ENCODE measurements at regions not wholly inside any gene's neighbourhood (a gene's known extent, or its start where the extent isn't known, plus 50 kb on each side); places are given as distances from the start of the nearest gene placed in this dataset.

GRCh38 chr12:24175929-24176328, 226.5 kb upstream of the SOX5 start:
- no peaks in the 10 kb centered on the region for H3K9me3 ChIP-seq
- TF ChIP-seq POLR2A (IDR thresholded peaks at IDR 0.05) (no peak), CTCF (IDR thresholded peaks at IDR 0.05) (no peak), POLR2AphosphoS5 (IDR thresholded peaks at IDR 0.05) (no peak)
- no peaks in the 10 kb centered on the region for H3K4me1 ChIP-seq
- H3K27ac ChIP-seq, result no peak overlapping the region
- no peak for DNase-seq (ENCODE audit: low spot score in 2 of 2)
- no peaks in the 10 kb centered on the region for H3K36me3 ChIP-seq
- intact Hi-C loops (cut with DNase I; ENCODE audit: low total_unique reads), result loop anchor here (10.0 kb wide), 1 partner anchor 169 kb away; no protein-coding TSS in a partner anchor
- no peak overlapping the region for H3K4me3 ChIP-seq
- H3K27me3 ChIP-seq, result no peaks in the 10 kb centered on the region

- Histone ChIP-seq H3K27me3 (no peaks in the 10 kb centered on the region), H3K4me3 (no peak overlapping the region), H3K9me3 (no peaks in the 10 kb centered on the region), H3K27ac (no peak overlapping the region), H3K4me1 (no peaks in the 10 kb centered on the region), H3K36me3 (no peaks in the 10 kb centered on the region)
- no peak for TF ChIP-seq CTCF (IDR thresholded peaks at IDR 0.05)
- no peak for TF ChIP-seq POLR2AphosphoS5 (IDR thresholded peaks at IDR 0.05)
- TF ChIP-seq POLR2A (IDR thresholded peaks at IDR 0.05), result no peak
- DNase-seq (ENCODE audit: low spot score in 2 of 2), result no peak
- intact Hi-C loops (cut with DNase I; ENCODE audit: low total_unique reads), result loop anchor here (10.0 kb wide), 1 partner anchor 170 kb away; no protein-coding TSS in a partner anchor
Observed at GRCh38 chr12:24175284-24175683, 225.8 kb upstream of the SOX5 start.

- H3K27me3 ChIP-seq, result no peaks in the 10 kb centered on the region
- no peak for DNase-seq (ENCODE audit: low spot score in 2 of 2)
- no peak overlapping the region for H3K27ac ChIP-seq
- TF ChIP-seq POLR2AphosphoS5 (IDR thresholded peaks at IDR 0.05), result no peak
- TF ChIP-seq POLR2A (IDR thresholded peaks at IDR 0.05), result no peak
- TF ChIP-seq CTCF (IDR thresholded peaks at IDR 0.05), result no peak
- H3K4me1 ChIP-seq, result no peaks in the 10 kb centered on the region
- intact Hi-C loops (cut with DNase I; ENCODE audit: low total_unique reads), result loop anchor here (10.0 kb wide), 1 partner anchor 172 kb away; no protein-coding TSS in a partner anchor
- no peaks in the 10 kb centered on the region for H3K36me3 ChIP-seq
- no peaks in the 10 kb centered on the region for H3K9me3 ChIP-seq
- H3K4me3 ChIP-seq, result no peak overlapping the region
Observed at GRCh38 chr12:24173067-24173466, 223.6 kb upstream of the SOX5 start.

GRCh38 chr12:24172773-24173066, 223.2 kb upstream of the SOX5 start:
- no peak for TF ChIP-seq CTCF (IDR thresholded peaks at IDR 0.05)
- TF ChIP-seq POLR2AphosphoS5 (IDR thresholded peaks at IDR 0.05), result no peak
- intact Hi-C loops (cut with DNase I; ENCODE audit: low total_unique reads), result loop anchor here (10.0 kb wide), 1 partner anchor 172 kb away; no protein-coding TSS in a partner anchor

GRCh38 chr12:24172031-24172772, 222.7 kb upstream of the SOX5 start:
- TF ChIP-seq POLR2A (IDR thresholded peaks at IDR 0.05) (no peak), CTCF (IDR thresholded peaks at IDR 0.05) (no peak), POLR2AphosphoS5 (IDR thresholded peaks at IDR 0.05) (no peak)
- H3K27ac ChIP-seq, result no peak overlapping the region
- no peaks in the 10 kb centered on the region for H3K27me3 ChIP-seq
- intact Hi-C loops (cut with DNase I; ENCODE audit: low total_unique reads), result loop anchor here (10.0 kb wide), 1 partner anchor 173 kb away; no protein-coding TSS in a partner anchor
- DNase-seq (ENCODE audit: low spot score in 2 of 2), result no peak
- no peak overlapping the region for H3K4me3 ChIP-seq
- no peaks in the 10 kb centered on the region for H3K36me3 ChIP-seq
- no peaks in the 10 kb centered on the region for H3K9me3 ChIP-seq
- H3K4me1 ChIP-seq, result no peaks in the 10 kb centered on the region

More at GRCh38 chr12:24172773-24173066, 223.2 kb upstream of the SOX5 start:
- Histone ChIP-seq H3K27ac (no peak overlapping the region), H3K4me1 (no peaks in the 10 kb centered on the region), H3K9me3 (no peaks in the 10 kb centered on the region), H3K36me3 (no peaks in the 10 kb centered on the region), H3K27me3 (no peaks in the 10 kb centered on the region), H3K4me3 (no peak overlapping the region)
- DNase-seq (ENCODE audit: low spot score in 2 of 2), result no peak

Data from breast epithelium (tissue), 4 donors.